ENCODE measurements at regions not wholly inside any gene's neighbourhood (a gene's known extent, or its start where the extent isn't known, plus 50 kb on each side); places are given as distances from the start of the nearest gene placed in this dataset.

DNA sequence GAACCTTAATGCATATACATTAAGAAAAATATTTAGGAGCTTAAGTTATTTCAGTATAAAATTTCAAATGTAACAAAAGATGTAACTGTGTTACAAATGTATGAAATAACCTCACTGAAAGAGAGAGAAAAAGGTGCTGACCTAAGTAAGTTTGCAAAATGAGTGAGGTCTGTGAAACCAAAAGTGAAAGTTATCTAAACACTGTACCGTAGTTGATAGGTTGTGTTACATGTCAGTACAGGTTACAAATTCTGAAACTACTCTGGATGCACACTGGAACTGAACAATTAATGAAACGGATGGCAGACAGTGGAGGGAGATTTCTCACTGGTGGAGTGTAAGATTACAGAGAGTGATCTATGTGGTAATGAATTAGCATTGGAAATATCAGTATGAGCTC is 420.7 kb downstream of the ZNF385D start:
- TF ChIP-seq POLR2A (IDR thresholded peaks at IDR 0.05): no peak
- TF ChIP-seq, protein P1, sequence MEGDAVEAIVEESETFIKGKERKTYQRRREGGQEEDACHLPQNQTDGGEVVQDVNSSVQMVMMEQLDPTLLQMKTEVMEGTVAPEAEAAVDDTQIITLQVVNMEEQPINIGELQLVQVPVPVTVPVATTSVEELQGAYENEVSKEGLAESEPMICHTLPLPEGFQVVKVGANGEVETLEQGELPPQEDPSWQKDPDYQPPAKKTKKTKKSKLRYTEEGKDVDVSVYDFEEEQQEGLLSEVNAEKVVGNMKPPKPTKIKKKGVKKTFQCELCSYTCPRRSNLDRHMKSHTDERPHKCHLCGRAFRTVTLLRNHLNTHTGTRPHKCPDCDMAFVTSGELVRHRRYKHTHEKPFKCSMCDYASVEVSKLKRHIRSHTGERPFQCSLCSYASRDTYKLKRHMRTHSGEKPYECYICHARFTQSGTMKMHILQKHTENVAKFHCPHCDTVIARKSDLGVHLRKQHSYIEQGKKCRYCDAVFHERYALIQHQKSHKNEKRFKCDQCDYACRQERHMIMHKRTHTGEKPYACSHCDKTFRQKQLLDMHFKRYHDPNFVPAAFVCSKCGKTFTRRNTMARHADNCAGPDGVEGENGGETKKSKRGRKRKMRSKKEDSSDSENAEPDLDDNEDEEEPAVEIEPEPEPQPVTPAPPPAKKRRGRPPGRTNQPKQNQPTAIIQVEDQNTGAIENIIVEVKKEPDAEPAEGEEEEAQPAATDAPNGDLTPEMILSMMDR (IDR thresholded peaks at IDR 0.05): no peak
